Ishikawa (cell line): ENCODE measurements at regions not wholly inside any gene's neighbourhood (a gene's known extent, or its start where the extent isn't known, plus 50 kb on each side); places are given as distances from the start of the nearest gene placed in this dataset.

Source experiments
- CEBPB ChIP-seq: IDR thresholded peaks from 2 replicates; pipeline ENCODE4 v1.6.1; 2012
- CREB1 ChIP-seq: IDR thresholded peaks from 2 replicates; pipeline ENCODE4 v1.6.1; 2012; ENCODE audit warnings: low read depth
- EGR1 ChIP-seq: IDR thresholded peaks from 2 replicates; pipeline ENCODE4 v1.6.1; 2012
- EP300 ChIP-seq: IDR thresholded peaks from 2 replicates; pipeline ENCODE4 v1.6.1; 2012; ENCODE audit warnings: borderline replicate concordance
- FOXM1 ChIP-seq: IDR thresholded peaks from 2 replicates; pipeline ENCODE4 v1.6.1; 2012; ENCODE audit warnings: low read depth, borderline replicate concordance
- NFIC ChIP-seq: IDR thresholded peaks from 2 replicates; pipeline ENCODE4 v1.6.1; 2012
- RAD21 ChIP-seq: IDR thresholded peaks from 2 replicates; pipeline ENCODE4 v1.6.1; 2012; ENCODE audit warnings: low read depth
- REST ChIP-seq: IDR thresholded peaks from 2 replicates; pipeline ENCODE4 v1.6.1; 2012; ENCODE audit warnings: low read depth, mild to moderate bottlenecking
- TAF1 ChIP-seq: IDR thresholded peaks from 2 replicates; pipeline ENCODE4 v1.6.1; 2012; ENCODE audit warnings: low read depth, mild to moderate bottlenecking
- TCF12 ChIP-seq: IDR thresholded peaks from 2 replicates; pipeline ENCODE4 v1.6.1; 2012; ENCODE audit warnings: low read depth
- TEAD4 ChIP-seq: IDR thresholded peaks from 2 replicates; pipeline ENCODE4 v1.6.1; 2012
- USF1 ChIP-seq: IDR thresholded peaks from 2 replicates; pipeline ENCODE4 v1.6.1; 2012
- YY1 ChIP-seq: IDR thresholded peaks from 2 replicates; pipeline ENCODE4 v1.6.1; 2012; ENCODE audit warnings: low read depth
- ZBTB7A ChIP-seq: IDR thresholded peaks from 2 replicates; pipeline ENCODE4 v1.6.1; 2012; ENCODE audit warnings: low read depth
- TF ChIP-seq, protein P1 (sequence below): IDR thresholded peaks from 2 replicates; pipeline ENCODE4 v1.6.1; 2012

DNA sequence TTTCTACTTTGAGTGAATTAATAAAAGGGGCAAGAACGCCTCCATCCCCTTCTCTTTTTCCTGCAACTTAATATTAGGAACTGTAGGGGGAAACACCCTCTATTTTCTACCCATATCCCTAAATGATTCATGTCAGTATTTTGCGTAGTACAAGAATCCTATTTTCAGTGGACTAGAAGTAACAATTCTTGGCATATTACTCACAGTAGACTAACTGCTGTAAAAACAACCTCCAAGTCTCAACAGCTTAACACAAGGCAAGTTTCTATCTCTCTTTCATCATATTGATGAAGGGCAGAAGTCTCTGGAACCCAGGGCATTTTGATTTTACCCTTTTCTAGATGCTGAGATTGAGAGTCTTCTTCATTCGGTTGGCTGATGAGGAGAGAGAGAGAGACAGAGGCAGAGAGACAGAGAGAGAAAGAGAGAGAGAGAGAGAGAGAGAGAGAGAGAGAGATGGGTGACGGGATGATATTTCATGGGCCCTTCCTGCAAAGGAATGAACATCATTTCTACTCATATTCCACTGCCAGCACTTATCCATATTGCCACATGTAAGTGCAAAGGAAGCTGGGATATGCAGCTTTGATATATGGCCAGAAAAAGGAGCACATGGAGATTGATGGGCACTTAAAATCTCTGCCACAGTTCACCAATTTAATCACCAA lies 481.6 kb downstream of the LPIN1 start:
- TF ChIP-seq CREB1: no peak
- TF ChIP-seq YY1: no peak
- no peak for TF ChIP-seq TEAD4
- no peak for TF ChIP-seq REST
- TF ChIP-seq NFIC: no peak
- no peak for TF ChIP-seq ZBTB7A
- no peak for TF ChIP-seq EGR1
- TF ChIP-seq FOXM1: no peak

GRCh38 chr2:12231288-12231687 lies 484.9 kb downstream of the LPIN1 start:
- TF ChIP-seq TCF12 (no peak), CREB1 (no peak), RAD21 (no peak), TEAD4 (no peak), USF1 (no peak), YY1 (no peak)

DNA sequence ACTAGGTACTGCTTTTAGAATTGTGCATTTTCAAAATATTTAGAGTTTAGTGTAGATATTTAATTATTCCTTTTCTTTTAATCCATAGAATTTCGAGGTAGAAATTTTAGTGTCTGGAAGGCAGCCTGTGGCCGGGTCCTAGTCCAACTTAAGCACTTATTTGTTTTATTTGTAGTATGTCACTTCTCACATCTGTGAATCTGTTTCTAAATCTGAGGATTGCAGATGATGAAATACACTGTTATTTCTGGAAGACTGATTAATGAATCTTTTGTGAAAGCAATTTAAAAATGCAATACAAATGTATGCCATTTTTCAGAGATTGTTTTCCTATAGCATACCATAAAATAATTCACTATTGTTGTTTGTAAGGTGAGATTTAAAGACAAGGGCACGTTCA lies 483.9 kb upstream of the TRIB2 start:
- TF ChIP-seq EP300 (no peak), RAD21 (no peak), NFIC (no peak), CEBPB (no peak), TCF12 (no peak), TAF1 (no peak)

DNA sequence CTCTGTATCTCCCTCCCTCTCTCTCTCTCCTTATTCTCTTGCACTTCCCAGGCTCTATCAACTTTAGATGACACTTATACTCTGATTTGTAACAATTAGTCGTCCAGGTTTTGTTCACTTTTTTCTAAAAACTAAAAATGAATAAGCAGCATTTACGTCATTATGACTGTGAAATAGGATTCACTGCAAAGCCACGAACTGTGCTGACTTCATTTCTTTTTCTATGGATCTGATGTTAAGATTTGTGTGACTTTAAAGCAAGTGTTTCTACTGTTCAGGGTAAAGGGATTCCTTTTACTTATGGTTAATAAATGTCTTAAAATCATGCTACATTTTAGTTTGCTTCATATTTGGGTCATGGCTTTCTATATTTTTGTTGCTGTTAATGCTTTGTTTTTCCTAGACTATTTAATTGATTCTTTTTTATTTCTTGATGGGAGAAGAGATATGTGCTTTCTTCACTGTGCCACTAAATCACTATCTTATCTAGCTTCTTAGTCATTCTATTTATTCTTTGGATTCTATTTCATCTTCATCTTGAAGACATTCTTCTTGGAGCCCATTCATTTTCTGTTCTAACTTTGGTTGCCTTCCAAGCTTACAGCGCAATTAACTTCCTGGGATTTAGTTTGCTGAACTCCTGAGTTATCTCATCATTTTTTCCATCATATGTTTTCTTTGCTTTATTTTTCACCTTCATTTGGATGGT lies 480.4 kb upstream of the TRIB2 start:
- no peak for TF ChIP-seq TEAD4
- no peak for TF ChIP-seq CEBPB
- TF ChIP-seq RAD21: no peak
- no peak for TF ChIP-seq ZBTB7A
- TF ChIP-seq NFIC: no peak
- TF ChIP-seq EGR1: no peak
- no peak for TF ChIP-seq REST
- no peak for TF ChIP-seq TAF1
- TF ChIP-seq YY1: no peak
- no peak for TF ChIP-seq TCF12
- TF ChIP-seq, protein P1, sequence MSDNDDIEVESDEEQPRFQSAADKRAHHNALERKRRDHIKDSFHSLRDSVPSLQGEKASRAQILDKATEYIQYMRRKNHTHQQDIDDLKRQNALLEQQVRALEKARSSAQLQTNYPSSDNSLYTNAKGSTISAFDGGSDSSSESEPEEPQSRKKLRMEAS: no peak
- no peak for TF ChIP-seq EP300
- TF ChIP-seq FOXM1: no peak
- no peak for TF ChIP-seq CREB1
- TF ChIP-seq USF1: no peak

DNA sequence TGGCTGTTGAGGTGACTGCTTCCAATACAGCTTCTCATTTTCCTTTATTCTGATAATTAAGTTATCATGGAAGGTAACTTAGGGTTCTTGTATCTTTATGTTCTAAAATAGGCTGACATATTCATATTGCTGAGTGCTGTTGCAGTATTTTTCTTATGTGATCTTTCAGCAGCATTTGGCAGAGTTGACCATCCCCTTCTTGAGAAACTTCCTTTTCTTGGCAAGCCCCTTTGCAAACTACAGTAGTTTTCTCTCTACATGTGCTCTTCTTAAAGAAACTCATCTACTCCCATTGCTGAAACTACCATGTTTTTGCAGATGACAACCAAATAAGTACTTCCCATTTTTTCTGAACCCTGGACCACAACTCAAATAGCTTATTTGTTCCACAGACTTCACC lies 476.5 kb upstream of the TRIB2 start:
- TF ChIP-seq NFIC (no peak), USF1 (no peak), FOXM1 (no peak), YY1 (no peak), TAF1 (no peak), REST (no peak), TEAD4 (no peak), EGR1 (no peak), CEBPB (no peak)
